ENCODE measurements at regions not wholly inside any gene's neighbourhood (a gene's known extent, or its start where the extent isn't known, plus 50 kb on each side); places are given as distances from the start of the nearest gene placed in this dataset.

DNA sequence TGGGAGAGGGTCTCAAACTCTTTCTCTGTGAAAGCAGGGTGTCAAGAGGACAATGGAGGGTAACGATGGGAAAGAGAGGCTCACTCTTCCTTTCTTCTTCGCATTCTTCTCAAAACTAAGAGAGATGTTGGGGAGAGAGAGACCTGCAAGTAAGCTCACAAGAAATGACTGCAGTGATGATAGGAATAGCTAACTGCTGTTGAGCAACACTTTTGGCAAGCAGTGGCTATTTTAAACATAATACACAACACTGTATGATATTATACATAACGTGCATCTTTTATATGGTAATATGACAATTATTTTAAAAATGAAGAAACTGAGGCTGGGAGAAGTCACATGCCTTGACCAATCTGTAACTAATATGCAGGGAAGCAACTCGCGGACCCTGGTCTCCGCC lies 247.5 kb downstream of the CMPK2 start:
- no peak for TF ChIP-seq ZFX (IDR thresholded peaks at IDR 0.05)
- TF ChIP-seq, protein P1, sequence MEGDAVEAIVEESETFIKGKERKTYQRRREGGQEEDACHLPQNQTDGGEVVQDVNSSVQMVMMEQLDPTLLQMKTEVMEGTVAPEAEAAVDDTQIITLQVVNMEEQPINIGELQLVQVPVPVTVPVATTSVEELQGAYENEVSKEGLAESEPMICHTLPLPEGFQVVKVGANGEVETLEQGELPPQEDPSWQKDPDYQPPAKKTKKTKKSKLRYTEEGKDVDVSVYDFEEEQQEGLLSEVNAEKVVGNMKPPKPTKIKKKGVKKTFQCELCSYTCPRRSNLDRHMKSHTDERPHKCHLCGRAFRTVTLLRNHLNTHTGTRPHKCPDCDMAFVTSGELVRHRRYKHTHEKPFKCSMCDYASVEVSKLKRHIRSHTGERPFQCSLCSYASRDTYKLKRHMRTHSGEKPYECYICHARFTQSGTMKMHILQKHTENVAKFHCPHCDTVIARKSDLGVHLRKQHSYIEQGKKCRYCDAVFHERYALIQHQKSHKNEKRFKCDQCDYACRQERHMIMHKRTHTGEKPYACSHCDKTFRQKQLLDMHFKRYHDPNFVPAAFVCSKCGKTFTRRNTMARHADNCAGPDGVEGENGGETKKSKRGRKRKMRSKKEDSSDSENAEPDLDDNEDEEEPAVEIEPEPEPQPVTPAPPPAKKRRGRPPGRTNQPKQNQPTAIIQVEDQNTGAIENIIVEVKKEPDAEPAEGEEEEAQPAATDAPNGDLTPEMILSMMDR (conservative IDR thresholded peaks at IDR 0.05) = no peak
- H3K27ac ChIP-seq = no peak overlapping the region

DNA sequence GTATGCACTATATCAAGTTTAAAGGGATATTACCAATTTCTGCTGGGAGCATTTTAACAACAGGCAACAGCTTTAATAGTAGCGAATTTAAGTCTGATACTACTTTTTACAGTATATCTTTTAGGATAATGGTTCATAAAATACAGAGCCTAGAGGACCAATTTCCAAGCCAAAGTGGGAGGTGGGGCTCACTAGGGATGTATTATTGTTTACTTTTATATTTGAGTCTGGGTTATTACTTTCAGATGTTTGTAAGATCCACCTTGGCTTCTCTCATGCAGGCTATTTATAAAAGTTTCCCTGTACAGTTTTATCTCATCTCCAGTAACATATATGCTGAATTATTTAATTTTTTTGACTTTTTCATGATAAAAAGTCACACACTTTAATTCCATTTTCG lies 242.0 kb downstream of the CMPK2 start:
- H3K27ac ChIP-seq = no peak overlapping the region
- TF ChIP-seq ZFX (IDR thresholded peaks at IDR 0.05) = no peak
- TF ChIP-seq, protein P1 (conservative IDR thresholded peaks at IDR 0.05) = no peak

DNA sequence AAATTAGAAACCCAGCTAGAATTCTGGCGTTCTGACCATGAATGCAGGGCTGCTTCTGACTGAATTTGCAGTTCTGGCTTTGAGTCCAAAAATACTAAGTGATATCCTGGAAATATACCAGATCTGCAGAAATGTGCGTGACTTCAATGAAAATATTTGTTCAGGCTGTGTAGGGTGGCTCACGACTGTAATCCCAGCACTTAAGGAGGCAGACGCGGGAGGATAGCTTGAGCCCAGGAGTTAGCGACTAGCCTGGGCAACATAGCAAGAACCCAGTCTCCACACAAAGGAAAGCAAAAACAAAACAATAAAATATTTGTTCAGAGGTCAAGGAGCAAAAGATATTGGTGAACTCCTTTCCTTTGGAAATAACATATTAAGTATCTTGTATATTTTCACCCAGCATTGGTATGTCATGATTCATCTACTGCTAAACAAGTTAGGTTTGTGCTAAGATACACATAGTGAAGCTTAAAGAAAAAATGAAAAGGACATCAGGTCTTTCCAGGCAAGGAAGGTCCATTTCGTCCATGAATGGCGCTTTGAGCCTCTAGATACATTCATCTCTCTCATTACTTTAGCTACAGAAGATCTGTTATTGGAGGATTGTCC lies 239.2 kb downstream of the CMPK2 start:
- no peak overlapping the region for H3K27ac ChIP-seq
- TF ChIP-seq, protein P1 (conservative IDR thresholded peaks at IDR 0.05) = no peak
- TF ChIP-seq ZFX (IDR thresholded peaks at IDR 0.05) = no peak

DNA sequence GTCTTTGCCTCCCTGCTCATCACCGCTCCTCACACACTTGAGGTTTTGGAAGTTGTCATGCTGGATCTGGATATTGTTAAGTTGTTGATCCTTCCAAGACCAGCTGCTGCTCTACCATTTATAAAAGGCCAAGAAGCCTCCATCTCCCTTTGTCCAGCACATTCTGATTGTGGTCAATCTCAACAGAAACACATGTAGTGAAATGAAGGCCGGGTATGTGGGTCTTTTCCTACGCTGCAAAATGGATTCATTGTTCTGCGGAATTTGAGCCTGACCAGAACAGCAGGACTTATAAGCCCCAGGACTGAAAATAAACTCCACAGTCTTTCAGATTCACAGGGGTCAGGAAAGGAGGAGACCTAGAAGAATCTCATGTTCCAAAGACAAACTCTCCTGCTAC lies 238.4 kb downstream of the CMPK2 start:
- TF ChIP-seq, protein P1 (conservative IDR thresholded peaks at IDR 0.05) = no peak
- TF ChIP-seq ZFX (IDR thresholded peaks at IDR 0.05) = no peak
- H3K27ac ChIP-seq = no peak overlapping the region

DNA sequence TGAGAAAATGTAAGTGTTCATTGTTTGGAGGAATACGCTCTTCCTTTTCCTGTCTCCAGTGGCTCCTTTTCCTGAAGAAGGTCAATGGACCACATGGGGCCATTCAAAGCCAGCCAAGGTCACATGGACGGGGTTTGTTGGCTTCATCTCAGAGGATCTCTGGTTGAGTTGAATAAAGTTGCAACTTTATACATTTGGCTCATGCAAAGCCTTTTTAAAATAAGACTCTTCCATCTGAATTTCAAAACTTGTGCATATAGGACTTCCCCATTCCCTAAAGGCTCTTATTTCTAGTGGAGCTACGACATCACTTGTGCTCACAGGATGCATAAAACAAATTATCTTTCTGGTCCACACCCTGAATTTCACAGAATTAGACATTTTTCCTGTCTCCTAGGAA lies 235.5 kb downstream of the CMPK2 start:
- H3K27ac ChIP-seq = no peak overlapping the region
- TF ChIP-seq, protein P1 (conservative IDR thresholded peaks at IDR 0.05) = no peak
- TF ChIP-seq ZFX (IDR thresholded peaks at IDR 0.05) = no peak

DNA sequence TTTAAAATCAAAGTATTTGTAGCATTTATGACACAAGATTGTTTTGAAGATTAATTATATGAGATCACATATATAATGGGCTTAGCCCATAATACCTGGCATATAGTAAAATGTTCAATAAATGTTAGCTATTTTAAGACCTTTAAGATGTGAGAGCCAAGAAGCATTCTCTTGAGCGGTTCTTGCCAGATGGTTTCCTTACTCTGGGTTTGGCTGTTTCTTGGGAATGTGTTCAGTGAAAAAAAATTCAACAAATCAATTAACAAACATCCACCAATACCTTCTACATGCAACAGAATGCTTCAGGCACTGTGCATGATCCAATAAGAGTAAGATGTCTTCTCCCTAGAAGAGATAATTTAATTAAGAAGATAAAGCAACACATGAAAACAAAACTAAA lies 230.4 kb downstream of the CMPK2 start:
- no peak overlapping the region for H3K27ac ChIP-seq
- TF ChIP-seq, protein P1 (conservative IDR thresholded peaks at IDR 0.05) = no peak

DNA sequence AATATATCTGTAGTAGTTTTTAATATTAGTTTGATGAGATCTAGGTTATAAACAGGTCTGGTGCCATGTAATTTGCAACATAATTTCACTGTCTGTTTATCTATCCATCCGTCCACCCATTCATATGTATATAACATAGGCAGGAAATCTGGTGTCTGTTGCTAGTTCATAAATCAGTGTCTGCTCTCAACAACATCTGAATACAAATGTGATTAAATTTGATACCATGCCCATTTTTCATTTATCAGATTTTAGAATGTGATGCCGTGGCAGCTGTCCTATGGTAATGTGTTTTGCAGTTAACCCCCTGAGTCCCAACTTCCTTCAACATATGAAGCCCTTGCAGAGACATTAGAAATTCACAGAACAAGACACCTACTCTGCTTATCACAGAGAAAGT lies 228.4 kb downstream of the CMPK2 start:
- H3K27ac ChIP-seq = no peak overlapping the region
- TF ChIP-seq, protein P1 (conservative IDR thresholded peaks at IDR 0.05) = no peak
- no peak for TF ChIP-seq ZFX (IDR thresholded peaks at IDR 0.05)
